WI38 (cell line): ENCODE measurements at regions not wholly inside any gene's neighbourhood (a gene's known extent, or its start where the extent isn't known, plus 50 kb on each side); places are given as distances from the start of the nearest gene placed in this dataset.
A peak's percentile ranks its signal among the peaks of the same experiment; 100 is the strongest.

Experiments used
- H3K4me3 ChIP-seq: 2 replicates; pipeline ENCODE4 v1.5.1; 2011; ENCODE audit warnings: low read depth, mild to moderate bottlenecking, control low read depth, low read length
- TF ChIP-seq, protein P1 (sequence below): IDR thresholded peaks from 2 replicates; pipeline ENCODE4 v1.5.1; 2012; ENCODE audit warnings: low read depth, mild to moderate bottlenecking, control low read depth, low read length

DNA sequence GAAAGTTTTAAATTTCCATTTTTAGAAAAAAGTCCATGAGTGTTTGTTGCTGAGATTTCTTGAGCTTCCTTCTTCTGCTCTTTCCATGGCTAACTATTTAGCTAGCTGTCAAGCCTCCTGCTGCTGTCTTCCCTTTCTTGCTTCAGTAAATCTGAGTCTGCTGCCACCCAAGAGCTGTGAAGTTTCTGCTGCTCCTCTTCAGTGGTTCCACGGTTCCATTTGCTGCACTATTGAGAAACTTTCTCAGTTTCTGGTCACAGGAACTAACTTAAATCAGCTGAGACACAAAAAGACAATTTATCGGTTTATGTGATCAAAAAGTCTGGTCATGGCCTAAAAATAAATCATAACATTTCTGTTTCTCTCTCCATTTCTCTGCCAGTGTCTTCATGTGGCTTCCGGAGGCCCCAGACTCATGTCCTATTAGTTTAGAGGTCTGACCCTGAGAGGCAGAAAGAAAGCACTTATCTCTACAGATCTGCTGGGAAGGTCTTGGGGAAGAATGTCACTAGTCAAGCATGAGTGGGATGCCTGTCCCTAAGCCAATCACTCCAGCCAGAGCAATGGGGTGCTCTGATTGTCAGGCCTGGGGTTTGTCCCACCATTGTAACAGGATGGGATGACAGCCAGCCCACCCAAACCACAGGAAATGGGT lies 73.0 kb upstream of the ARL4C start:
- TF ChIP-seq, protein P1, sequence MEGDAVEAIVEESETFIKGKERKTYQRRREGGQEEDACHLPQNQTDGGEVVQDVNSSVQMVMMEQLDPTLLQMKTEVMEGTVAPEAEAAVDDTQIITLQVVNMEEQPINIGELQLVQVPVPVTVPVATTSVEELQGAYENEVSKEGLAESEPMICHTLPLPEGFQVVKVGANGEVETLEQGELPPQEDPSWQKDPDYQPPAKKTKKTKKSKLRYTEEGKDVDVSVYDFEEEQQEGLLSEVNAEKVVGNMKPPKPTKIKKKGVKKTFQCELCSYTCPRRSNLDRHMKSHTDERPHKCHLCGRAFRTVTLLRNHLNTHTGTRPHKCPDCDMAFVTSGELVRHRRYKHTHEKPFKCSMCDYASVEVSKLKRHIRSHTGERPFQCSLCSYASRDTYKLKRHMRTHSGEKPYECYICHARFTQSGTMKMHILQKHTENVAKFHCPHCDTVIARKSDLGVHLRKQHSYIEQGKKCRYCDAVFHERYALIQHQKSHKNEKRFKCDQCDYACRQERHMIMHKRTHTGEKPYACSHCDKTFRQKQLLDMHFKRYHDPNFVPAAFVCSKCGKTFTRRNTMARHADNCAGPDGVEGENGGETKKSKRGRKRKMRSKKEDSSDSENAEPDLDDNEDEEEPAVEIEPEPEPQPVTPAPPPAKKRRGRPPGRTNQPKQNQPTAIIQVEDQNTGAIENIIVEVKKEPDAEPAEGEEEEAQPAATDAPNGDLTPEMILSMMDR, result no peak
- no peak overlapping the region for H3K4me3 ChIP-seq

DNA sequence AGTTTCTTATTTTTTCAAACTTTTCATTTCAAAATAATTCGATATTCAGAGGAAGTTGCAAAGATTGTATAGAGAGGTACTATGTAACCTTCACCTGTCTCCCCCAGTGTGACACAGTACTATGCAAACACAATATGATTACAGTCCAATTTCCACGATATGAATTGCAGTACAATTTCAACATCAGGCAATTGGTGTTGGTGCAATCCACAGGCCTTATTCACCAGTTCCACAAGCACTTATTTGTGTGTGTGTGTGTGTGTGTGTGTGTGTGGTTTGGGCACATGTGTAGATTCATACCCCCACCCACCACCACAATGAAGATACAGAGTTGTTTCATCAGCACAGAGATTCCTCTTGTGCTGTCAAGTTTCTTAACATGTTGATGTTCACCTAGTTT lies 69.7 kb upstream of the ARL4C start:
- TF ChIP-seq, protein P1, result no peak
- no peak overlapping the region for H3K4me3 ChIP-seq

DNA sequence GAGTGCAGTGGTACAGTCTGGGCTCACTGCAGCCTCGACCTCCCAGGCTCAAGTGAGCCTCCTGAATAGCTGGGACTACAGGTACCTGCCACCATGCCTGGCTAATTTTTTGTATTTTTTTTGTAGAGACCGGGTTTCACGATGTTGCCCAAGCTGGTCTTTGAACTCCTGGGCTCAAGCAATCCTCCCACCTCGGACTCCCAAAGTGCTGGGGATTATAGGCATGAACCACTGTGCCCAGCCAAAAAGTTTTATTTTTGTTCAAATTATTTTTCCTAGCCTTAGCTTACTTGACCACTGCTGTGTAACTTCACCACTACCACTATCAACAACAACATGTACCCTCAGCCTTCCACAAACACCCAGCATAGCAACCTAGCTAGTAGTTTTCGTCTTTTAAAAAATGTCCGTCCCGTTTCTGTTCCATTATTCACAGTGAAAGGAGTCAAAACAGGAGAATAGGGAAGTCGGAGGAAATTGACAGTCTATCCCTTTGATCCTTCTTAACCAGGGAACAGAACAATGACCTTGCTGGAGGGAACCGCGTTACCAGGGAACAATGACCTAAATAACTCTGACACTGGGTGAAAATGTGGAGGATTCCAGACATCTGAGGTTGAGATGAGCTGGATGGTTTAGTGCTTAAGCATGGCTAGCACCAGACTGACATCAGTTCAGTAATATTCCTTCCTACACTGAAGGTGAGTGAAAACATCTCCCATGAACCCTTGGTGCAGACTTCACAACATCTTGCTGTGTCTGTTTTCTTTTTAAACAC lies 69.2 kb upstream of the ARL4C start:
- H3K4me3 ChIP-seq, result no peak overlapping the region
- TF ChIP-seq, protein P1, result no peak

DNA sequence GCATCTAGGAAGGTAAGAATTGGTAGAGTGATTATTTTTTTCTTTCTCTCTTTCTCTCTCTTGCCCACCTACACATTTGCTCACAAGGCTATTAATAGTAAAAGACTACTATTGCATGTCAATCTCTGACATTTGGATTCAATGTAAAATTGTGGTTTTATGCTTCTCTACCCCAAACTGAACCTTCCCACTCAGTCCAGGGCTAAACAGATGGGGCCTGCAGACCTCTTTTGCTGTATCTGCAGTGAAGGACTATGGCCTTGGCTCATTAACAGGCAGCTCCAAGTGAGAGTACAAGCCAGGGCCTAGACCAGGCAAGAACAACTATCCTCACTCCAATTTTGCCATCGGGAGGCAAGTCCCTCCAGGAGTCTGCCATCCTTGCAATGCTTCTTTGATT lies 68.3 kb upstream of the ARL4C start:
- H3K4me3 ChIP-seq, result no peak overlapping the region
- TF ChIP-seq, protein P1, result no peak

DNA sequence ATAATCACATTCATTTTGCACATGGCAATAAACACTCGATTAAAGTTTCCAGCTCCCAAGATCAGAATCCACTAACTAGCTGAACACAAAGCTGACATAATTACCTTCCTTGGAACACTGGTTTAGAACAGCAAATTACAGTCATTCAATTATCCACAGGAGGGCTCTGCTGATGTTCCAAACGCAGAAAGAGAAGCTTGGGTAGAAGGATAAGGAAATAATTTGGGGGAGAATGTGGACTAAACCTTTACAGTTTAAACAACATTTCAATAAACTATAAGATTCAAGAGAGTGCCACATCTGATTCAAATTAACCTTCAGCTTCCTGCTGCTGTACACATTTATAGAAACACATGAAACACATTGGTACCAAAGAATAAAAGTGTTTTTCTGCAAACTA lies 67.8 kb upstream of the ARL4C start:
- H3K4me3 ChIP-seq, result no peak overlapping the region
- TF ChIP-seq, protein P1, result peak; percentile 26; the same call in 1 of the 2 replicates

DNA sequence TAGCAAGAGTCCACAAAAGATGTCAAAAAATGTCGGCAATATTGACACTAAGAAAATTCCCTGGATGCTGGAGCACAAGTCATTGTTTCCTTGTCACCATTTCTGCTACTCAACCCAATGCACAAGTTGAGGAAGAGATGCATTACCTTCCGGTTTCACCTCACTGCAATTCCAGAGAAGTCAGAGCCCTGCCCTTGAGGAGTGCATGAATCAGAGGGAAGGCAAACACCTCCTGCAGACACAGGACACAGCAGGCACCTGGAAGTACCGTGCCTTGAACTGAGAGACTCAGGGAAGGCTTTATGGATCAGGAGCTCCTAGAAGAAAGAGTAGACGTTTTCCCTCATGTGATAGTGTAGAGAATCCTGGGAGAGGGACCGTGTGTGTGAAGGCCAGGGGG lies 62.7 kb upstream of the ARL4C start:
- TF ChIP-seq, protein P1, result no peak
- no peak overlapping the region for H3K4me3 ChIP-seq

DNA sequence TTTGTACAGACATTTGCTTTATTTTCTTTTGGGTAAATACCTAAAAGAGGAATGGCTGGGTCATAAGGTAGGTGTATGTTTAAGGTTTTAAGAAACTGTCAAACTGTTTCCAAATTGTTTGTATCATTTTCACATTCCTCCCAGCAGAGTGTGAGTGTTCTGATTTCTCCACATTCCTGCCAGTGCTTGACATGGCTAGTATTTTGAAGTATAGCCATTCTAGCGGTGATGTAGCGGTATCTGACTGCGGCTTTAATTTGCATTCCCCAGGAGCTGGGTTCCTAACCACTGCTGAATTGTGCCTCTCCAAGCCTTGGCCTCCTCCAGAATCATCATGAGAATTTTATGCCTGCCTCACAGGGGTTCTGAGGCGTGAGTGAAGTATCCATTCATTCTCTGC lies 61.8 kb upstream of the ARL4C start:
- TF ChIP-seq, protein P1, result no peak
- H3K4me3 ChIP-seq, result no peak overlapping the region
